Fibroblast of the aortic adventitia (primary cell): ENCODE measurements at regions not wholly inside any gene's neighbourhood (a gene's known extent, or its start where the extent isn't known, plus 50 kb on each side); places are given as distances from the start of the nearest gene placed in this dataset.

Experiments used
- DNase-seq: peaks from one replicate; pipeline ENCODE4 v3.0.0-alpha.2; 2010; ENCODE audit warnings: low read depth
- H3K4me3 ChIP-seq: 2 replicates; pipeline ENCODE4 v1.5.1; 2011; ENCODE audit warnings: low read depth, mild to moderate bottlenecking, control low read depth, low read length, moderate library complexity
- CTCF ChIP-seq: IDR thresholded peaks from 2 replicates; pipeline ENCODE4 v1.5.1; 2011; ENCODE audit warnings: mild to moderate bottlenecking, low read length, control low read depth, inconsistent platforms; ENCODE audit not compliant: insufficient read depth

- no peak for TF ChIP-seq CTCF
- no peak overlapping the region for H3K4me3 ChIP-seq
- DNase-seq, result no peak
Measured at GRCh38 chr6:67094431-67094946, 1387.5 kb upstream of the EYS start.

GRCh38 chr6:67073938-67074337 is 1366.9 kb upstream of the EYS start:
- no peak for TF ChIP-seq CTCF

GRCh38 chr6:67068781-67069180 is 1361.8 kb upstream of the EYS start:
- DNase-seq, result no peak
- TF ChIP-seq CTCF, result no peak
- no peak overlapping the region for H3K4me3 ChIP-seq

More at GRCh38 chr6:67073938-67074337, 1366.9 kb upstream of the EYS start:
- H3K4me3 ChIP-seq, result no peak overlapping the region
- no peak for DNase-seq

GRCh38 chr6:67064323-67064722 is 1357.3 kb upstream of the EYS start:
- no peak overlapping the region for H3K4me3 ChIP-seq
- DNase-seq, result no peak
- TF ChIP-seq CTCF, result no peak

GRCh38 chr6:67047996-67048395 is 1341.0 kb upstream of the EYS start:
- DNase-seq, result no peak
- H3K4me3 ChIP-seq, result no peak overlapping the region
- TF ChIP-seq CTCF, result no peak

GRCh38 chr6:67045076-67045475 is 1338.0 kb upstream of the EYS start:
- no peak overlapping the region for H3K4me3 ChIP-seq
- DNase-seq, result no peak

More at GRCh38 chr6:67045076-67045475, 1338.0 kb upstream of the EYS start:
- no peak for TF ChIP-seq CTCF
